ENCODE measurements at regions not wholly inside any gene's neighbourhood (a gene's known extent, or its start where the extent isn't known, plus 50 kb on each side); places are given as distances from the start of the nearest gene placed in this dataset.

DNA sequence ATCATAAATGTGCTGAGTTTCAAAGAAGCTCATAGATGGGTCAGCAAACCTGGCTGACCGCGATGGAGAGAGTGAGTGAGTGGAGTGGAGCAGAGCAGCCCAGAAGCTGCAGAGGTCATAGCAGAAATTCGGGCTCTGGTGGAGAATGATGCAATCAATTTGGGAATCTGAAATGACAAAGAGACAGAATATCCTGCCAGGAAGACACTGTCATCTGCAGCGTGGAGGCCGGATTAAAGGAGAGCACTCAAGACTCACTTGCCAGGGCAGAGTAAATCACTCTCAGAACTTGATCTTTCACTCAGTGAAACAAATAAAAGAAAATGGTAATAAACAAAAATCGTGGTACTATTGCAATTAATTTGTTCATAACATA is 109.6 kb upstream of the RREB1 start:
- TF ChIP-seq POLR2AphosphoS5 (IDR thresholded peaks at IDR 0.05; ENCODE audit: low read depth, low read length) (no peak), SIN3A (IDR thresholded peaks at IDR 0.05; ENCODE audit: borderline replicate concordance, insufficient read depth, low read length) (no peak)
- TF ChIP-seq, protein P1, sequence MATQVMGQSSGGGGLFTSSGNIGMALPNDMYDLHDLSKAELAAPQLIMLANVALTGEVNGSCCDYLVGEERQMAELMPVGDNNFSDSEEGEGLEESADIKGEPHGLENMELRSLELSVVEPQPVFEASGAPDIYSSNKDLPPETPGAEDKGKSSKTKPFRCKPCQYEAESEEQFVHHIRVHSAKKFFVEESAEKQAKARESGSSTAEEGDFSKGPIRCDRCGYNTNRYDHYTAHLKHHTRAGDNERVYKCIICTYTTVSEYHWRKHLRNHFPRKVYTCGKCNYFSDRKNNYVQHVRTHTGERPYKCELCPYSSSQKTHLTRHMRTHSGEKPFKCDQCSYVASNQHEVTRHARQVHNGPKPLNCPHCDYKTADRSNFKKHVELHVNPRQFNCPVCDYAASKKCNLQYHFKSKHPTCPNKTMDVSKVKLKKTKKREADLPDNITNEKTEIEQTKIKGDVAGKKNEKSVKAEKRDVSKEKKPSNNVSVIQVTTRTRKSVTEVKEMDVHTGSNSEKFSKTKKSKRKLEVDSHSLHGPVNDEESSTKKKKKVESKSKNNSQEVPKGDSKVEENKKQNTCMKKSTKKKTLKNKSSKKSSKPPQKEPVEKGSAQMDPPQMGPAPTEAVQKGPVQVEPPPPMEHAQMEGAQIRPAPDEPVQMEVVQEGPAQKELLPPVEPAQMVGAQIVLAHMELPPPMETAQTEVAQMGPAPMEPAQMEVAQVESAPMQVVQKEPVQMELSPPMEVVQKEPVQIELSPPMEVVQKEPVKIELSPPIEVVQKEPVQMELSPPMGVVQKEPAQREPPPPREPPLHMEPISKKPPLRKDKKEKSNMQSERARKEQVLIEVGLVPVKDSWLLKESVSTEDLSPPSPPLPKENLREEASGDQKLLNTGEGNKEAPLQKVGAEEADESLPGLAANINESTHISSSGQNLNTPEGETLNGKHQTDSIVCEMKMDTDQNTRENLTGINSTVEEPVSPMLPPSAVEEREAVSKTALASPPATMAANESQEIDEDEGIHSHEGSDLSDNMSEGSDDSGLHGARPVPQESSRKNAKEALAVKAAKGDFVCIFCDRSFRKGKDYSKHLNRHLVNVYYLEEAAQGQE (IDR thresholded peaks at IDR 0.05; ENCODE audit: insufficient read depth in 1 of 2, low read depth in 2 of 2, low read length in 2 of 2) = no peak
